ENCODE measurements at regions not wholly inside any gene's neighbourhood (a gene's known extent, or its start where the extent isn't known, plus 50 kb on each side); places are given as distances from the start of the nearest gene placed in this dataset.

DNA sequence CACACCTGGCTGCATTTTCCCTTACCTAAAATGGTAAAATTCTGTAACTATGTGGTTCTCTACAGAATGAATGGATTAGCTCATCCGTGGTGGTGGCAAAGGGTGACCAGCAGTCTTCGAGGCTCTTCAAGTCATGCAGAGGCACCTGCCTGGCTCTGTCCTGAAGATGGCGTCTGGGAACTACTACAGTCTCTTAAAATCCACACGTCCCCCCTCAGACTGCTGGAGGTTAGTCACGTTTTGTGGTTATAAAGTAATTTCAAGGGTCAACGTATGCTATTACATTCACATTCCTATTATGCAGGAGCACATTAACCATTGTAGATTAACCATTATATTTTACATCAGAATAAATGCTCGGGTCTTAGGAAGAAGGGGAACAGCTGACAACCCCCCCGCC, 616.7 kb downstream of the GALR1 start:
- no peaks in the 10 kb centered on the region for H3K27me3 ChIP-seq (ENCODE audit: low read depth, low read length)

DNA sequence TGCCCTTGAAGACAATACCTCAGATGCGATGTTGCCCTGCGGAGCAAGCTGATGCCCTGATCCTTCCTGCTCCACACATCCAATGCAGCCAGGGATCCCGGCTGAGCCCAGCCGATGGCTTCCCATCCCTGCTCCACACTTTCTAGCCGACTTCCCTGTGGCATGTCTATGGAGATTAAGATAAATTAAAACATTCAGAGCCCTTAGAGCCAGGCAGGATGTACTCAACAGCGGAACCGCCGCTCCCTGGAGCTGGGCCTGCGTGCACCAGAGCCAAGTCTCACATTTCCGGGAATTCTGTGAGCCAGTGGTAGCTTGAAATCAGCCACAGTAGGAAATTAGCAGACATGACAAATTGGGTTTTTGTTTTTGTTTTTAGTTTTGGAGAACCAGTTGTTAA, 620.6 kb downstream of the GALR1 start:
- no peak overlapping the region for H3K27ac ChIP-seq (ENCODE audit: low read length)
- H3K36me3 ChIP-seq (ENCODE audit: control insufficient read depth in 1 of 2, insufficient read depth in 2 of 2, low read length in 2 of 2) = no peaks in the 10 kb centered on the region
- no peaks in the 10 kb centered on the region for H3K9me3 ChIP-seq (ENCODE audit: control insufficient read depth in 1 of 2, low read length in 2 of 2)
- no peaks in the 10 kb centered on the region for H3K27me3 ChIP-seq (ENCODE audit: low read depth, low read length)
- no peak overlapping the region for H3K4me3 ChIP-seq (ENCODE audit: low read depth in 1 of 2, low read length in 2 of 2)
- peaks cover 0 to 2% of the 10 kb centered on the region in 2 donors for H3K4me1 ChIP-seq (ENCODE audit: control insufficient read depth in 1 of 2, insufficient read depth in 2 of 2, low read length in 2 of 2)

More for the DNA sequence above, 616.7 kb downstream of the GALR1 start:
- Histone ChIP-seq H3K4me3 (ENCODE audit: low read depth in 1 of 2, low read length in 2 of 2) (no peak overlapping the region), H3K4me1 (ENCODE audit: control insufficient read depth in 1 of 2, insufficient read depth in 2 of 2, low read length in 2 of 2) (peaks cover 0 to 2% of the 10 kb centered on the region in 2 donors), H3K9me3 (ENCODE audit: control insufficient read depth in 1 of 2, low read length in 2 of 2) (no peaks in the 10 kb centered on the region), H3K27ac (ENCODE audit: low read length) (no peak overlapping the region), H3K36me3 (ENCODE audit: control insufficient read depth in 1 of 2, insufficient read depth in 2 of 2, low read length in 2 of 2) (no peaks in the 10 kb centered on the region)

DNA sequence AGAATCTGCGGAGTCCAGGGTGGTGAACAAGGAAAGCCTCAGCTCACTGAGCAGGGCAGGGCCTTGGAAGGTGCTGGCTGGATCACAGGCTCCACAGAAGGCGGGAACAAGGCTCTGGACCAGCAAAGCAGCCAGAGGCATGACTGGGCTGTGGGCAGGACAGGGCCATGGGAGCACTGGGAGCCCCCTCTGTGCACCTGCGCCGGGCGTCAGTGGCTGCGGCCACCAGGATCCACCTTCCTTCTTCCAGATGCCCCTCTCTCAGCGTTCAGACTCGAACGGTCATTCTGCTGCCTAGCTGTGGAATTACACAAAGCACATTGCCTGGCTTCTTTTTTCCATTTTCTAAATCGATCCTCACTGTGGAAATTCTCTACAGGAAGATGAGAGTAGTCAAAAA, 621.2 kb downstream of the GALR1 start:
- H3K9me3 ChIP-seq (ENCODE audit: control insufficient read depth in 1 of 2, low read length in 2 of 2) = no peaks in the 10 kb centered on the region
- H3K36me3 ChIP-seq (ENCODE audit: control insufficient read depth in 1 of 2, insufficient read depth in 2 of 2, low read length in 2 of 2) = no peaks in the 10 kb centered on the region
- no peaks in the 10 kb centered on the region for H3K27me3 ChIP-seq (ENCODE audit: low read depth, low read length)
- H3K4me3 ChIP-seq (ENCODE audit: low read depth in 1 of 2, low read length in 2 of 2) = no peak overlapping the region
- H3K27ac ChIP-seq (ENCODE audit: low read length) = no peak overlapping the region
- H3K4me1 ChIP-seq (ENCODE audit: control insufficient read depth in 1 of 2, insufficient read depth in 2 of 2, low read length in 2 of 2) = peaks cover 0 to 2% of the 10 kb centered on the region in 2 donors

DNA sequence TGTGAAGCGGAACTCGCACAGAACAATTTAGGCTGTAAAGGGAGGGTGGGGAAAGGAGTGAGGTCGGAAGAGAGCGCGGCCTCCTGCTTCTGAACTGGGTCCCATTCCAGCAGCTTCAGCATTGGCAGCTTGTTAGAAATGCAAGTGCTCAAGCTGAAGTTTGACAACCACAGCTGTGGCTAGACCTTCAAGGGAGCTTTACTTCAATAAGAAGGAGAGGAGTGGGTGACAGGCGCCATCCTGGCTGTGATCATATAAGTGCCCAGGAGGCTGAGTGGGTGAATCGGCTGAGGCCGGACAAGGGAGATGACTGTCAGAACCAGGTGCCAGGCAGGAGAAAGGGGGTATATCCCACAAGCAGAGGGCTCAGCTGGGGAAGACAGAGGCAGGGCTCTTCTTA, 622.5 kb downstream of the GALR1 start:
- Histone ChIP-seq H3K4me1 (ENCODE audit: control insufficient read depth in 1 of 2, insufficient read depth in 2 of 2, low read length in 2 of 2) (peaks cover 0 to 2% of the 10 kb centered on the region in 2 donors), H3K36me3 (ENCODE audit: control insufficient read depth in 1 of 2, insufficient read depth in 2 of 2, low read length in 2 of 2) (no peaks in the 10 kb centered on the region), H3K27ac (ENCODE audit: low read length) (no peak overlapping the region), H3K4me3 (ENCODE audit: low read depth in 1 of 2, low read length in 2 of 2) (no peak overlapping the region), H3K27me3 (ENCODE audit: low read depth, low read length) (no peaks in the 10 kb centered on the region), H3K9me3 (ENCODE audit: control insufficient read depth in 1 of 2, low read length in 2 of 2) (no peaks in the 10 kb centered on the region)

DNA sequence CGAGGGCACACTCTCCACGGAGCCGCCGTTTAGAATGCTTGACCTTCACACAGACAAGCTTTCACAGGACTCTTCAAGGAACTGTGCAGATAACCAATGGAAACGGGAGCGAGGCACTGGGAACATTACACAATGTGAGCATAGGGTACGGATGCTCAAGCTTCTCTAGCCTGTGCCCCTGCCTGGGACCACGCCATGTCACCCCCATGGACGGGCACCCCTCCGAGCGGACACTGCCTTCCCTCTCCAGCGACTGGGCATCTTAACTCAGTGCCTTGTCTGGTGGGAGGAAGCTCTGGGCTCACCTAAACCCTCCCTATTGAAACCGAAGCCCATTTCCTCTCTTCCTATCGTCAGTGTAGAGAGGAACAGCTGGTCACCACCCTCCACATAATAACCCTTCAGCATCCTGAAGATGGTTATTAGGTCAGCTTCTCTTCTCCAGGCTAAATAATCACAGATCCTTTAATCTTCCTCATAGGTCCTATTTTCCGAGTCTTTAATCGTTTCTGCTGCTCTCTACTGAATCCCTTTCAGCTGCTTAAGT, 626.7 kb downstream of the GALR1 start:
- no peaks in the 10 kb centered on the region for H3K4me1 ChIP-seq (ENCODE audit: control insufficient read depth in 1 of 2, insufficient read depth in 2 of 2, low read length in 2 of 2)
- H3K36me3 ChIP-seq (ENCODE audit: control insufficient read depth in 1 of 2, insufficient read depth in 2 of 2, low read length in 2 of 2) = no peaks in the 10 kb centered on the region
- H3K9me3 ChIP-seq (ENCODE audit: control insufficient read depth in 1 of 2, low read length in 2 of 2) = no peaks in the 10 kb centered on the region
- H3K4me3 ChIP-seq (ENCODE audit: low read depth in 1 of 2, low read length in 2 of 2) = no peak overlapping the region
- no peak overlapping the region for H3K27ac ChIP-seq (ENCODE audit: low read length)
- no peaks in the 10 kb centered on the region for H3K27me3 ChIP-seq (ENCODE audit: low read depth, low read length)

DNA sequence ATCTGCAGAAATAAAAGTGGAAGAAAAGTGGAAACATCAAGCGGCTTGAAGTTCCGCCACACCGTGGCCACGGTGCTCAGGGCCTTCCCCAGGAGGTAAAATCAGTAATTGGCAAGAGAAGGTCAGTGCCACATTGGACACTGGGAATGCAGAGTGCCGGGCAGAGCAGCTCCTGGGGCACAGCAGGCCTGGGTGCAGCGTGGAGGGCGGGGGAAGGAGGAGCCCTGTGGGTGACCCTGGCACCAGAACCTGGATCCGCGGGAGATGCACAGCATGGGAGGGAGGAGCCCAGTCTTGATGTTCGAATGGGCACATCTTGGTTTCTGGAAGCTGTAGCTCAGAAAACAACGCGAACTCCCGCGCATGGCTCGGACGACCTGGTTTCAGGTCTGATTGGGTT, 630.2 kb downstream of the GALR1 start:
- no peaks in the 10 kb centered on the region for H3K27me3 ChIP-seq (ENCODE audit: low read depth, low read length)
- H3K9me3 ChIP-seq (ENCODE audit: control insufficient read depth in 1 of 2, low read length in 2 of 2) = peaks cover 0 to 3% of the 10 kb centered on the region in 2 donors
- H3K4me3 ChIP-seq (ENCODE audit: low read depth in 1 of 2, low read length in 2 of 2) = no peak overlapping the region
- H3K36me3 ChIP-seq (ENCODE audit: control insufficient read depth in 1 of 2, insufficient read depth in 2 of 2, low read length in 2 of 2) = no peaks in the 10 kb centered on the region
- H3K27ac ChIP-seq (ENCODE audit: low read length) = no peak overlapping the region
- no peaks in the 10 kb centered on the region for H3K4me1 ChIP-seq (ENCODE audit: control insufficient read depth in 1 of 2, insufficient read depth in 2 of 2, low read length in 2 of 2)

DNA sequence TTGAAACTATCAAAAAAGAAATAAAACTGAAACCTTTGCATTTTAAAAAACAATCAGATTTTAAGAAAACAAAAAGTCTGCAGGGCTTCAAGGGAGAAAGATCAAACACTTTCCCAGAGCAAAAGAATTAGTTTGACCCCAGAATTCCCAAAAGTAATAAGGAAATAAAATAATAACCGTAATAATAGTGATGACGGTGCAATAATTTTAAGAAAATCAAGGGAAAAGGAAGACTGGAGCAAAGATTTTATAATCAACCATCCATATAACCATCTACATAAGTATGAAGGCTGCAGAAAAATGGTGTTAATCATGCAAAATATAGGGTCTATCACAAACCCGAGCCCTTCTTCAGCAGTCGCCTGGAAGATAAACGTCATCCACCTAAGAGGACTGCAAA, 634.8 kb downstream of the GALR1 start:
- H3K36me3 ChIP-seq (ENCODE audit: control insufficient read depth in 1 of 2, insufficient read depth in 2 of 2, low read length in 2 of 2) = no peaks in the 10 kb centered on the region
- H3K27me3 ChIP-seq (ENCODE audit: low read depth, low read length) = no peaks in the 10 kb centered on the region
- peaks cover 0 to 3% of the 10 kb centered on the region in 2 donors for H3K9me3 ChIP-seq (ENCODE audit: control insufficient read depth in 1 of 2, low read length in 2 of 2)
- H3K4me3 ChIP-seq (ENCODE audit: low read depth in 1 of 2, low read length in 2 of 2) = no peak overlapping the region
- no peaks in the 10 kb centered on the region for H3K4me1 ChIP-seq (ENCODE audit: control insufficient read depth in 1 of 2, insufficient read depth in 2 of 2, low read length in 2 of 2)
- no peak overlapping the region for H3K27ac ChIP-seq (ENCODE audit: low read length)

DNA sequence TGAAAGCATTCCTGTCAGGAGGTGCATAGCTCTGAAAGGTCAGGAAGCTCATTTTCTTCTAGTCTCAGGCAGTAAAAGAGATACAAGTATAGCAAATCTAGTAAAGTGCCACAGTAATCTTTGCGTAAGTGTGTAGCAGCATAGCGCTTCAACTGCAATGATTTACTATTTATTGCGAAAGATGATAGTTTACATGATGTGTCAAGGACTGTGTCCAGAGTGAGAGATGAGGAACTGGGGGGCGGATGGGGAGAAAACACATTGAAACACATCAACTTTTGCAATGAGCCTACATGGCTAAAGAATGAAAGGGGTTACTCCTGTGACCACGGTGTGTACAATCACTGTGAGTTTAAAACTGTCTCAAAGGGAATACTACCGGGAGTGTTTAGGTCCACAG, 644.4 kb downstream of the GALR1 start:
- no peak overlapping the region for H3K4me3 ChIP-seq (ENCODE audit: low read depth in 1 of 2, low read length in 2 of 2)
- H3K4me1 ChIP-seq (ENCODE audit: control insufficient read depth in 1 of 2, insufficient read depth in 2 of 2, low read length in 2 of 2) = no peaks in the 10 kb centered on the region
- no peak overlapping the region for H3K27ac ChIP-seq (ENCODE audit: low read length)
- H3K36me3 ChIP-seq (ENCODE audit: control insufficient read depth in 1 of 2, insufficient read depth in 2 of 2, low read length in 2 of 2) = no peaks in the 10 kb centered on the region
- H3K27me3 ChIP-seq (ENCODE audit: low read depth, low read length) = no peaks in the 10 kb centered on the region
- no peaks in the 10 kb centered on the region for H3K9me3 ChIP-seq (ENCODE audit: control insufficient read depth in 1 of 2, low read length in 2 of 2)

DNA sequence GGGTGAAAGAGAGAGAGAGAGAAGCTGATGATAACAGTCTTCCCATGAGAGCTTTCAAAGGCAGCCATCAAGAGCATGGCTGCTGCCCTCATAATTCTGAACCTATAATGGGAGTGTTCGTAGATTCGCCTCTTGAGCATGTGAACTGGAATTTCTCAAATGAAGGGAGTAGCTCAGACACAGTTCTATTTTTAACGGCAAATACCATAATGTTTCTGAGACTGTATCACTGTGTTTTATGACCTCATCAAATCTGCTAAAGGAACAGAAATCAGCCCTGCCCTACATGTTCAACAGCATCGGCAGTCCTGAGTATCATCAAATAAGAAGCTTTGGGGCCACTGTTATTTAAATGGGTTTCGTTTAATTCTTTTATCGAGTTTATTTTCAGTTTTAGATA, 645.6 kb downstream of the GALR1 start:
- Histone ChIP-seq H3K27me3 (ENCODE audit: low read depth, low read length) (no peaks in the 10 kb centered on the region), H3K36me3 (ENCODE audit: control insufficient read depth in 1 of 2, insufficient read depth in 2 of 2, low read length in 2 of 2) (no peaks in the 10 kb centered on the region), H3K4me3 (ENCODE audit: low read depth in 1 of 2, low read length in 2 of 2) (no peak overlapping the region), H3K4me1 (ENCODE audit: control insufficient read depth in 1 of 2, insufficient read depth in 2 of 2, low read length in 2 of 2) (peaks cover 0 to 5% of the 10 kb centered on the region in 2 donors), H3K9me3 (ENCODE audit: control insufficient read depth in 1 of 2, low read length in 2 of 2) (no peaks in the 10 kb centered on the region), H3K27ac (ENCODE audit: low read length) (no peak overlapping the region)

DNA sequence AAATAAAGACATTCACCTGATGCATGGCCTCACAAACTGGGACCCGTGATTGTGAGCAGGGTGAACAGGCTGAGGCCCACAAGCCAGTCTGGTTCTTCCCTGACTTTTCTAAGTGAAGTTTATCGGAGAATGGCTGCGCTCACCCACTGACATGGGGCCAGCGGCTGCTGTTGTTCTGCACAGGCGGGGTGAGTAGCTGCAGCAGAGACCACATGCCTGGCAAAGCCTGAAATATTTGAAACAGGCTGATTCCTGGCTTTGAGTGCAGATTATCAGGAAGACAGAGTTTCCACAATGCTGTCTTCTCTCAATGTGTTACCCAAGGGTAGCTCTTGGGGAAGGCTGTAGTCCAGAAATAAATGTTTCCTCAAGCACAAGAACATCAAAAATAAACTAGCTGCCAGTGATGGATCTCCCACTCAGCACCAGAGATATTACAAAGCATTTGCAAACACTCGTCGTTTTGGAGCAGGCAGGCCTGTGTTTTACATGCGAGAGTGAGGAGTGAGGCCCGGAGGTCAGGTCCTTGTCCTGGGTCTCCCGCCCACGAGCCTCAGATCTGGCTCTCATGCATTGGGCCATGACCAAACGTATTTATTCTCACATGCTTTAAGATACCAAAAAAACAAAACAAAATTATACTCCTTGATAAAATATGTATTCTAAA, 647.1 kb downstream of the GALR1 start:
- H3K27me3 ChIP-seq (ENCODE audit: low read depth, low read length) = no peaks in the 10 kb centered on the region
- no peaks in the 10 kb centered on the region for H3K36me3 ChIP-seq (ENCODE audit: control insufficient read depth in 1 of 2, insufficient read depth in 2 of 2, low read length in 2 of 2)
- H3K4me3 ChIP-seq (ENCODE audit: low read depth in 1 of 2, low read length in 2 of 2) = no peak overlapping the region
- H3K9me3 ChIP-seq (ENCODE audit: control insufficient read depth in 1 of 2, low read length in 2 of 2) = no peaks in the 10 kb centered on the region
- no peak overlapping the region for H3K27ac ChIP-seq (ENCODE audit: low read length)
- H3K4me1 ChIP-seq (ENCODE audit: control insufficient read depth in 1 of 2, insufficient read depth in 2 of 2, low read length in 2 of 2) = peaks cover 0 to 5% of the 10 kb centered on the region in 2 donors

DNA sequence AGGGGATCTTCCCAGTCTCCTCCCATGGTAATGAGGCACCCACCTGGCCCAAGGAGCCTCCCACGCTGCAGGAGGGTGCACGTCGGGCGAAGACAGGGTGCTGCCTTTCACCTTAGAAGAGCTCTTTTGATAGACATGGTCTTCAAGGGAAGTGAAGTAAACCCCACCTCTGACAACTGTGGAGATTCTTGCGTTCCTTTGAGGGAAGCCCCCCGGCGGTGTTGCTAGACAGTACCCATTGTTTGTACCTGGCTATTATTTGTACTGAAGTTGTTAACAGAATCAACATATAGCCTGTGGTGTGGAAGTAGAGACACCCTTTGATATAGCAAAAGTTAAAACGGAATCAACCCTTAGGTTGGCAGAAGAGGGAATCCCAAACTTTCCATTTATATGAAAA, 648.0 kb downstream of the GALR1 start:
- Histone ChIP-seq H3K27me3 (ENCODE audit: low read depth, low read length) (no peaks in the 10 kb centered on the region), H3K27ac (ENCODE audit: low read length) (no peak overlapping the region), H3K36me3 (ENCODE audit: control insufficient read depth in 1 of 2, insufficient read depth in 2 of 2, low read length in 2 of 2) (no peaks in the 10 kb centered on the region), H3K9me3 (ENCODE audit: control insufficient read depth in 1 of 2, low read length in 2 of 2) (no peaks in the 10 kb centered on the region), H3K4me3 (ENCODE audit: low read depth in 1 of 2, low read length in 2 of 2) (no peak overlapping the region), H3K4me1 (ENCODE audit: control insufficient read depth in 1 of 2, insufficient read depth in 2 of 2, low read length in 2 of 2) (peaks cover 0 to 5% of the 10 kb centered on the region in 2 donors)
